ENCODE measurements at regions not wholly inside any gene's neighbourhood (a gene's known extent, or its start where the extent isn't known, plus 50 kb on each side); places are given as distances from the start of the nearest gene placed in this dataset.

GRCh38 chr10:128281861-128282260 lies 155.6 kb upstream of the MKI67 start (continued):
- TF ChIP-seq NFYB (IDR thresholded peaks at IDR 0.05; ENCODE audit: extremely low read depth, insufficient read length) = no peak
- no peak for TF ChIP-seq ZKSCAN3 (CRISPR knock-in tag; IDR thresholded peaks at IDR 0.05)

GRCh38 chr10:128286141-128286761 lies 160.0 kb upstream of the MKI67 start:
- ChIA-PET POLR2A (no interaction called here), CTCF (ENCODE audit: low intra/inter-chr PET ratio) (no interaction called here)
- H3K27ac ChIP-seq (ENCODE audit: extremely low read depth, low read depth, low read length) = no peak overlapping the region
- no peak overlapping the region for H3K4me3 ChIP-seq
- no peaks in the 10 kb centered on the region for H3K79me2 ChIP-seq (ENCODE audit: control insufficient read depth, insufficient read depth, low read length)
- BruUV-seq (replicated peaks) = no TSS peak
- peaks cover 4 to 32% of the 10 kb centered on the region in 2 experiments; a peak in 3 of 5 replicates for H3K27me3 ChIP-seq (ENCODE audit: control insufficient read depth in 2 of 2, insufficient read depth in 2 of 2, low read length in 2 of 2)
- TF ChIP-seq ZNF232 (CRISPR knock-in tag; IDR thresholded peaks at IDR 0.05) (no peak), SAP30 (IDR thresholded peaks at IDR 0.05; ENCODE audit: borderline replicate concordance, insufficient read depth, low read depth, low read length, poor library complexity, severe bottlenecking) (no peak), EHMT2 (IDR thresholded peaks at IDR 0.05) (no peak), MCM7 (IDR thresholded peaks at IDR 0.05) (no peak), ZEB2 (IDR thresholded peaks at IDR 0.05) (no peak), E2F4 (CRISPR knock-in tag; IDR thresholded peaks at IDR 0.05; ENCODE audit: low read depth) (no peak), TCF15 (CRISPR knock-in tag; IDR thresholded peaks at IDR 0.05) (no peak), RBM14 (IDR thresholded peaks at IDR 0.05; ENCODE audit: borderline replicate concordance, insufficient read depth, low read depth, low read length) (no peak), ZNF280B (CRISPR knock-in tag; IDR thresholded peaks at IDR 0.05) (no peak)
- H4K20me1 ChIP-seq (replicated peaks; ENCODE audit: control insufficient read depth, insufficient read depth, low read length) = no peaks in the 10 kb centered on the region
- 3% methylated on average over 20 of the region's 22 CpGs for WGBS (ENCODE audit: insufficient coverage, low coverage, missing lambda C conversion rate)
- intact Hi-C loops (cut with micrococcal nuclease) = no loop called here
- in situ Hi-C loops (cut with MboI) = loop anchor here (5.0 kb wide), 1 partner anchor 76 kb away; no protein-coding TSS in a partner anchor
- H3K9me3 ChIP-seq (replicated peaks; ENCODE audit: control insufficient read depth, insufficient read depth, low read depth, low read length) = no peaks in the 10 kb centered on the region
- no peak overlapping the region for H2AFZ ChIP-seq (ENCODE audit: low read depth, low read length)
- H3K4me2 ChIP-seq (ENCODE audit: insufficient read depth, low read length) = no peak overlapping the region
- ATAC-seq (no peak), DNase-seq (ENCODE audit: extremely low read depth in 1 of 4, low spot score in 3 of 4) (no peak), FAIRE-seq (no peak)
- H3K36me3 ChIP-seq (ENCODE audit: control insufficient read depth, insufficient read depth, low read length) = no peaks in the 10 kb centered on the region
- no peaks in the 10 kb centered on the region for H3K4me1 ChIP-seq (replicated peaks in 1 of 2; ENCODE audit: control insufficient read depth in 2 of 2, insufficient read depth in 2 of 2, low read length in 2 of 2)
- H3K9ac ChIP-seq (ENCODE audit: insufficient read depth in 1 of 2, low read depth in 2 of 2, low read length in 2 of 2) = no peak overlapping the region
- no peaks in the 10 kb centered on the region for H3K9me1 ChIP-seq (ENCODE audit: control insufficient read depth, insufficient read depth, low read length)

Data from K562 (cell line).